ENCODE measurements at regions not wholly inside any gene's neighbourhood (a gene's known extent, or its start where the extent isn't known, plus 50 kb on each side); places are given as distances from the start of the nearest gene placed in this dataset.

- DNase-seq (ENCODE audit: missing footprints), result no peak
- intact Hi-C loops (cut with DNase I), result no loop called here
- ATAC-seq, result peak; percentile 8
Measured at GRCh38 chr18:22336406-22336805, 81.3 kb downstream of the CTAGE1 start.

GRCh38 chr18:22335731-22336198 is 82.0 kb downstream of the CTAGE1 start:
- ATAC-seq (peak; percentile 4), DNase-seq (ENCODE audit: missing footprints) (no peak)
- intact Hi-C loops (cut with DNase I), result no loop called here

DNA sequence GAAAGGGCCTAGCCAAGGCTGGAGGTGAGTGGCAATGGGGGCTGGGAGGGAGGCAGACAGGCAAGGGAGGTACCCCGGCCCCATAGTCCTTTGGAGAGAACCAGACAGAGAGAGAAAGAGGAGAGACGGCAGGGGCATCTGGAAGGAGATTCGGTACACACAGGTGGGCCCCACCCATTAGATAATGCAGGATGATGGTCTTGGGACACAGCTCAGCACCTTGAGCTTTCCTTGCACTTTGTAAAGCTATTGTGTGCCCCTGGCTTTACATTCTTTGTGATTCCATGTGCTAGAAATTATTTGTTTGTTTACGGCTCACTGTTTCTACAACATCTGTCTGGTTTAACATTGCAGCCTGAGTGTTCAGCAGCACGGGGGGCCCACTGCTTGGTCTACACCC is 83.1 kb downstream of the CTAGE1 start:
- no peak for DNase-seq (ENCODE audit: missing footprints)
- intact Hi-C loops (cut with DNase I), result no loop called here
- ATAC-seq, result no peak

GRCh38 chr18:22332590-22332989 is 85.1 kb downstream of the CTAGE1 start:
- intact Hi-C loops (cut with DNase I), result no loop called here
- DNase-seq (ENCODE audit: missing footprints) (no peak), ATAC-seq (no peak)

DNA sequence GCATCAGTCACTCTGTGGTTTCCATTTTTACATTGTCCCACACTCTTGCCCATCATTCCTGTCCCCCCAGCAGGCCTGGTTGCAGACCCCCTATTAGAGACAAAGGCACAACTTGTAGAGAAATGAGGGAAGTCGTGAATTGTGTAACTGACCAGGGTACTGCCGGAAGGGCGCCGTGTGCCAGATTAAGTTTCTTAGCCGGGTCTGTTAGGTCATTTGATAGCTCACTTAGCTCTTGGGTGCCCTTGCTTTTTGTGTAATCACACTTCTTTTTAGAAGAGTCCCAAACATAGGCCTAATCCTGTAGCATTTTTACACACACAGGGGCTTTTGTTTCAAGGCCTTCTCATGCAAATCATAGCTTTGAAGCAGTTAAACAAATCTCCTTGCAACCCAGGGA is 87.2 kb downstream of the CTAGE1 start:
- no peak for DNase-seq (ENCODE audit: missing footprints)
- intact Hi-C loops (cut with DNase I), result no loop called here
- no peak for ATAC-seq

DNA sequence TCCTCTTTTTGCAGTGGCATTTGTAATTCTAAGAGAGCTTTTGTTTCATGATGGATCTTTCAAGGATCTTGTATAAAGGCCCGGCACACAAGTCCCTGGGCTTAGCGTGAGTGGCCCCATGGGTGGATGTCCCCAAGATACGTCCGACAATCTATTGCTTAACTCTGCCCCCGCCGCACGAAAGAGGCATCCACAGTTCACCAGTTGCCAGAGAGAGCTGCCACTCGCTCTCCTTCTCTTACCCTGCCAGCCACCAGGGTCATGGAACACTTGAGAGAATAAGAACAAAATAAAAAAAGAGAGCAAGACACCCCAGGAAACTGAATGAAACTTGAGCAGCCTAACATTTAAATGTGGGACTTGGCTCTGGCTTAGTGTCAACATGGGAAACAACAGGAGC is 92.3 kb downstream of the CTAGE1 start:
- no peak for ATAC-seq
- no peak for DNase-seq (ENCODE audit: missing footprints)
- intact Hi-C loops (cut with DNase I), result no loop called here

GRCh38 chr18:22324191-22325131 is 93.3 kb downstream of the CTAGE1 start:
- peak; percentile 84 for ATAC-seq
- DNase-seq (ENCODE audit: missing footprints), result peak; percentile 85
- intact Hi-C loops (cut with DNase I), result loop anchor here (1.0 to 5.0 kb wide), 2 partner anchors 22 to 42 kb away; no protein-coding TSS in a partner anchor

- no peak for DNase-seq (ENCODE audit: missing footprints)
- ATAC-seq, result peak; percentile 64
- intact Hi-C loops (cut with DNase I), result loop anchor here (5.0 kb wide), 1 partner anchor 40 kb away; no protein-coding TSS in a partner anchor
Measured at GRCh38 chr18:22322243-22322691, 95.4 kb downstream of the CTAGE1 start.

DNA sequence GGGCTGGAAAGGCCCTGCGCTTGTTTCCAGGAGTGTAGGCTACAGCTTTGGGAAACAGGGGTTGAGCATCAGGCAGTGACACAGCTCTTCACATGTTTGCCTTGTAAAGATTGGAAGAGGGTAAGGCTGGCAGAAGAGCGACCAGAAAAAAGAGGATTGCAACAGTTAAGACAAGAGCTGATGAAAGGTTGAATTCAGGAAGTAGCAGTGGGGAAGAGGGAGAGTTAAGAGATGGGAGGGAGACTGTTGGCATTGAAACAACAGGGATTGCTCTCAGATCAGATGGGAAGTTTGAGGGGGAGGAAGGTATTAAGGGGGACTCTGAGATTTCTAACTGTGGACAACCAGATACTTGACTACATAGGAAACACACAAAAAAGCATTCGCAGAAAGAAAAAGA is 96.9 kb downstream of the CTAGE1 start:
- no peak for ATAC-seq
- intact Hi-C loops (cut with DNase I), result loop anchor here (5.0 kb wide), 1 partner anchor 38 kb away; no protein-coding TSS in a partner anchor

GRCh38 chr18:22320155-22320554 is 97.6 kb downstream of the CTAGE1 start:
- intact Hi-C loops (cut with DNase I), result loop anchor here (5.0 kb wide), 1 partner anchor 38 kb away; no protein-coding TSS in a partner anchor
- DNase-seq (ENCODE audit: missing footprints) (no peak), ATAC-seq (no peak)

More for the DNA sequence above, 96.9 kb downstream of the CTAGE1 start:
- no peak for DNase-seq (ENCODE audit: missing footprints)

DNA sequence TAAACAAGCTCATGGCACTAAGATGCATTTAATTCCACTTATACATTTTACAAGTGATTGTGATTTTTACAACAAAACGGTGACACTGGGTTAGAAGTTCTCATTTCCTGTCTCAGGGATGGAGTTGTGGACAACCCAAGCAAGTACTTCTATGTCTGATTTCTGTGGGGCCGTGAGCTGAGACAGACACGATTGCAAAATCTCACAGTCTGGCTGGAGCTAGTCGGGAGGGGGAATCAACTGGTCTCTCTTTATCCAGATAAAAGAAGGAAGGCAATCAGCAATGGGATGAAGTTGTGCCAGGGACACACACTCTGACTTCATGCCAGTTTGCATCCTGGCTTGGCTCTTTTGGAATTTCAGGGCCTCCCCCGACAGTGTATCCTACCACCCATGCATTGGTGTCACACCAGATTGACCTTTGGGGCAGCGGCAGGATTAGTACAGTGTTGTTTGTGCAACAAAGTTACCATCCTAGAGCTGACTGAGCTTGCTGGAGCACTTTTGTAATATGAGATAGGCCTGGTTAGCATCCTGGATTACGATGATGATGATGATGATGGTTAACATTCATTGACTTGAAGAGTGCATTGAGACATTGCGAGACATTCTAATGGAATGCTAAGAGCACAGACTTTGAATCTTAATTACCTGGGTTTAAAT is 98.8 kb downstream of the CTAGE1 start:
- DNase-seq (ENCODE audit: missing footprints) (no peak), ATAC-seq (no peak)
- intact Hi-C loops (cut with DNase I), result no loop called here

- DNase-seq (ENCODE audit: missing footprints), result no peak
- ATAC-seq, result no peak
- intact Hi-C loops (cut with DNase I), result no loop called here
Measured at GRCh38 chr18:22314420-22314819, 103.3 kb downstream of the CTAGE1 start.

GRCh38 chr18:22314001-22314400 is 103.7 kb downstream of the CTAGE1 start:
- ATAC-seq, result peak; percentile 36
- intact Hi-C loops (cut with DNase I), result no loop called here
- DNase-seq (ENCODE audit: missing footprints), result no peak

DNA sequence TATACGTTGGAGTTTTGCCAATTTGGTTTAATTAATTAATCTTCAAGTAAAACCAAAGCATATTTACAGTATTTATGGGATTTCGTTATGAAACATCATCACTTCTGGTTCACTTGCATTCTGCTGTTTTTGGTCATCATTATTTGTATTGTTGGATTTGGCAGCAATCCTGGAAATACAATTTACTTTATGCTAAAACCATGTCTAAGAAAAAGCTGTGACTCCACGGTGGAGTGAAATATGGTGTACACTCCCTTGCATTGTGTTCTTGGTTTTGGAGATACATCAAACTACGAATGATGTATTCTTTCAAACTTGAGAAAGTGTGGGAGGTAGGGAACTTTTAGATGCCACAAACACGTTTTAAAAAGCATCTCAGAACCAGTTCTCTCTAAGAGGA is 106.4 kb downstream of the CTAGE1 start:
- ATAC-seq (no peak), DNase-seq (ENCODE audit: missing footprints) (no peak)
- intact Hi-C loops (cut with DNase I), result no loop called here

- DNase-seq (ENCODE audit: missing footprints) (no peak), ATAC-seq (no peak)
- intact Hi-C loops (cut with DNase I), result no loop called here
Measured at GRCh38 chr18:22309191-22309590, 108.5 kb downstream of the CTAGE1 start.

GRCh38 chr18:22307528-22307927 is 110.2 kb downstream of the CTAGE1 start:
- intact Hi-C loops (cut with DNase I), result no loop called here
- DNase-seq (ENCODE audit: missing footprints), result no peak

DNA sequence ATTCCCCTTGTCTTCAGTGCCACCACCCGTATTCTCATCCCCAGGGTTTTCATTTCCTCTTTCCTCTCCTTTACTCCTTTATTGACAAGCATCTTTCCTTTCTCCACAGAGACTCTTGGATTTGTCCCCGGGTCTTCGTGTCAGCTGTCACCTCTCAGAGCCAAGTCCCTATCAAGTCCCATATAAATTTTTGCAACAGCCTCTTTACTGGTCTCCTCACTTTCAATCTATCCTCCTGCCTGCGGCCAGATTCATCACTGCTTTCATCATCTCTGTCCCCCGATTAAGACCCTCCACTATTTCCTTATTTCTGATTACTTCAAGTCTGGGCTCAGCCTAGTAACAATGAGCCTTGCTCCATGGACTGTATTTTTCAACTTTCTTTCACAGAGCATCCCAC is 113.8 kb downstream of the CTAGE1 start:
- intact Hi-C loops (cut with DNase I), result no loop called here
- no peak for DNase-seq (ENCODE audit: missing footprints)
- ATAC-seq, result no peak

More at GRCh38 chr18:22307528-22307927, 110.2 kb downstream of the CTAGE1 start:
- no peak for ATAC-seq

- DNase-seq (ENCODE audit: missing footprints), result no peak
- intact Hi-C loops (cut with DNase I), result no loop called here
- no peak for ATAC-seq
Measured at GRCh38 chr18:22302144-22302543, 115.6 kb downstream of the CTAGE1 start.
